CD4-positive, CD25-positive, alpha-beta regulatory T cell (primary cell): ENCODE measurements at regions not wholly inside any gene's neighbourhood (a gene's known extent, or its start where the extent isn't known, plus 50 kb on each side); places are given as distances from the start of the nearest gene placed in this dataset.
"Not testable (repeated sequence)": the region's sequence is repeated elsewhere in the genome, so short reads cannot be mapped to it uniquely, and the experiment has no call there.

ENCODE experiments used
- ATAC-seq, 2 donors: fragments of 150-1000 bp; cut with Tn5 transposase; one replicate each; pipeline ENCODE4 v1.10.0; 2021; ENCODE audit warnings: low read depth in 2 of 2, moderate number of reproducible peaks in 2 of 2, moderate library complexity in 1 of 2
- DNase-seq, 3 donors: peaks; one replicate each; pipeline versions ENCODE4 v3.0.0 to v3.0.0-alpha.2; 2012 to 2022; ENCODE audit warnings: mixed read lengths in 1 of 3
- H3K27ac ChIP-seq: one replicate; pipeline ENCODE4 v1.7.0; 2013; ENCODE audit warnings: mild to moderate bottlenecking, low read length; ENCODE audit not compliant: insufficient read depth, poor library complexity, severe bottlenecking
- H3K27me3 ChIP-seq: one replicate; pipeline ENCODE4 v1.7.0; 2013; ENCODE audit warnings: low read length; ENCODE audit not compliant: control insufficient read depth, insufficient read depth
- H3K36me3 ChIP-seq: one replicate; pipeline ENCODE4 v1.7.0; 2013; ENCODE audit warnings: mild to moderate bottlenecking, low read length, moderate library complexity; ENCODE audit not compliant: control insufficient read depth, insufficient read depth
- H3K4me1 ChIP-seq: 2 replicates; pipeline ENCODE4 v1.7.0; 2013; ENCODE audit warnings: mild to moderate bottlenecking, low read length; ENCODE audit not compliant: insufficient read depth, control insufficient read depth, poor library complexity, severe bottlenecking
- H3K4me3 ChIP-seq: one replicate; pipeline ENCODE4 v1.7.0; 2013; ENCODE audit warnings: low read depth, mild to moderate bottlenecking, low read length, moderate library complexity
- H3K9me3 ChIP-seq, 2 experiments: 1 replicate in 1 of 2; 2 replicates in 1 of 2; pipeline ENCODE4 v1.7.0; 2013; ENCODE audit warnings: low read length in 2 of 2, mild to moderate bottlenecking in 1 of 2, moderate library complexity in 1 of 2; ENCODE audit not compliant: control insufficient read depth in 2 of 2
- H3K27ac Mint-ChIP-seq, 3 donors: one replicate each; pipeline ENCODE4 v1.8.0; 2020 to 2022; ENCODE audit warnings: mild to moderate bottlenecking in 3 of 3, mixed read lengths in 3 of 3, moderate library complexity in 2 of 3
- H3K27me3 Mint-ChIP-seq: one replicate; pipeline ENCODE4 v1.8.0; 2022; ENCODE audit warnings: mild to moderate bottlenecking, mixed read lengths
- H3K36me3 Mint-ChIP-seq: one replicate; pipeline ENCODE4 v1.8.0; 2020; ENCODE audit warnings: mixed read lengths
- H3K4me1 Mint-ChIP-seq, 4 donors: one replicate each; pipeline ENCODE4 v1.8.0; 2020 to 2022; ENCODE audit warnings: mixed read lengths in 4 of 4, mild to moderate bottlenecking in 1 of 4
- H3K4me3 Mint-ChIP-seq, 4 donors: one replicate each; pipeline ENCODE4 v1.8.0; 2020 to 2022; ENCODE audit warnings: mild to moderate bottlenecking in 4 of 4, mixed read lengths in 4 of 4, moderate library complexity in 3 of 4
- H3K9me3 Mint-ChIP-seq, 7 donors: one replicate each; pipeline ENCODE4 v1.8.0; 2020 to 2022; ENCODE audit warnings: mixed read lengths in 7 of 7, mild to moderate bottlenecking in 3 of 7, moderate library complexity in 2 of 7

GRCh38 chrX:920234-920799, 289.7 kb downstream of the SHOX start:
- Mint-ChIP-seq H3K36me3 (no peaks in the 10 kb centered on the region), H3K4me1 (no peaks in the 10 kb centered on the region), H3K27ac (no peak overlapping the region), H3K4me3 (no peak overlapping the region), H3K27me3 (no peaks in the 10 kb centered on the region), H3K9me3 (no peaks in the 10 kb centered on the region)
- no peaks in the 10 kb centered on the region for H3K9me3 ChIP-seq
- no peak overlapping the region for H3K4me3 ChIP-seq
- no peaks in the 10 kb centered on the region for H3K27me3 ChIP-seq
- H3K4me1 ChIP-seq, result no peaks in the 10 kb centered on the region
- ATAC-seq, result no peak
- H3K36me3 ChIP-seq, result no peaks in the 10 kb centered on the region
- no peak for DNase-seq
- H3K27ac ChIP-seq, result no peak overlapping the region

GRCh38 chrX:916230-916599, 285.6 kb downstream of the SHOX start:
- H3K27ac ChIP-seq, result no peak overlapping the region
- Mint-ChIP-seq H3K27me3 (no peaks in the 10 kb centered on the region), H3K4me3 (no peak overlapping the region), H3K27ac (no peak overlapping the region), H3K36me3 (no peaks in the 10 kb centered on the region), H3K9me3 (peaks cover 0 to under 1% (median 0%) of the 10 kb centered on the region in 7 donors), H3K4me1 (peaks cover 0 to 5% (median 0%) of the 10 kb centered on the region in 4 donors)
- H3K4me1 ChIP-seq, result no peaks in the 10 kb centered on the region
- ATAC-seq (no peak), DNase-seq (no peak)
- no peaks in the 10 kb centered on the region for H3K9me3 ChIP-seq
- no peaks in the 10 kb centered on the region for H3K36me3 ChIP-seq
- H3K27me3 ChIP-seq, result no peaks in the 10 kb centered on the region
- H3K4me3 ChIP-seq, result no peak overlapping the region

- ATAC-seq (peak in 1 of 2 donors; percentile 44), DNase-seq (peak in 1 of 3 donors; percentile 34)
- Mint-ChIP-seq H3K36me3 (no peaks in the 10 kb centered on the region), H3K9me3 (peaks cover 0 to 5% (median 0%) of the 10 kb centered on the region in 7 donors), H3K27ac (no peak overlapping the region), H3K4me3 (no peak overlapping the region), H3K27me3 (no peaks in the 10 kb centered on the region), H3K4me1 (peaks cover 0 to 5% (median 0%) of the 10 kb centered on the region in 4 donors)
- Histone ChIP-seq H3K27me3 (no peaks in the 10 kb centered on the region), H3K4me3 (no peak overlapping the region), H3K27ac (no peak overlapping the region), H3K36me3 (no peaks in the 10 kb centered on the region), H3K4me1 (no peaks in the 10 kb centered on the region), H3K9me3 (no peaks in the 10 kb centered on the region)
Observed at GRCh38 chrX:915427-916229, 285.0 kb downstream of the SHOX start.

GRCh38 chrX:914206-914605, 283.6 kb downstream of the SHOX start:
- no peaks in the 10 kb centered on the region for H3K4me1 ChIP-seq
- H3K4me1 Mint-ChIP-seq, result peaks cover 0 to 5% (median 0%) of the 10 kb centered on the region in 4 donors
- no peaks in the 10 kb centered on the region for H3K36me3 ChIP-seq
- no peaks in the 10 kb centered on the region for H3K36me3 Mint-ChIP-seq
- no peak overlapping the region for H3K4me3 Mint-ChIP-seq
- DNase-seq (no peak), ATAC-seq (no peak)
- no peak overlapping the region for H3K4me3 ChIP-seq
- H3K27ac Mint-ChIP-seq, result no peak overlapping the region
- H3K27me3 ChIP-seq, result no peaks in the 10 kb centered on the region
- H3K9me3 ChIP-seq, result no peaks in the 10 kb centered on the region
- H3K27ac ChIP-seq, result no peak overlapping the region
- no peaks in the 10 kb centered on the region for H3K27me3 Mint-ChIP-seq
- peaks cover 0 to 7% (median 0%) of the 10 kb centered on the region in 7 donors for H3K9me3 Mint-ChIP-seq

- no peak overlapping the region for H3K4me3 ChIP-seq
- no peak overlapping the region for H3K27ac ChIP-seq
- Mint-ChIP-seq H3K36me3 (no peaks in the 10 kb centered on the region), H3K9me3 (peaks cover 0 to 8% (median 0%) of the 10 kb centered on the region in 7 donors), H3K4me3 (no peak overlapping the region), H3K27me3 (no peaks in the 10 kb centered on the region), H3K27ac (no peak overlapping the region), H3K4me1 (peaks cover 0 to 5% (median 0%) of the 10 kb centered on the region in 4 donors)
- ATAC-seq, result no peak
- H3K9me3 ChIP-seq, result no peaks in the 10 kb centered on the region
- DNase-seq, result no peak
- H3K36me3 ChIP-seq, result no peaks in the 10 kb centered on the region
- H3K27me3 ChIP-seq, result no peaks in the 10 kb centered on the region
- H3K4me1 ChIP-seq, result no peaks in the 10 kb centered on the region
Observed at GRCh38 chrX:912677-913076, 282.1 kb downstream of the SHOX start.

- not testable (repeated sequence) for H3K9me3 Mint-ChIP-seq, H3K27me3 ChIP-seq, H3K9me3 ChIP-seq, H3K4me1 Mint-ChIP-seq, H3K4me1 ChIP-seq, H3K36me3 Mint-ChIP-seq, H3K4me3 Mint-ChIP-seq, H3K27ac Mint-ChIP-seq, H3K4me3 ChIP-seq, ATAC-seq, H3K27me3 Mint-ChIP-seq, DNase-seq, H3K36me3 ChIP-seq, H3K27ac ChIP-seq
Observed at GRCh38 chrX:909068-909467, 278.5 kb downstream of the SHOX start.

- Histone ChIP-seq H3K4me1 (no peaks in the 10 kb centered on the region), H3K36me3 (no peaks in the 10 kb centered on the region), H3K27ac (no peak overlapping the region), H3K4me3 (no peak overlapping the region), H3K27me3 (no peaks in the 10 kb centered on the region), H3K9me3 (peaks cover 0 to 5% of the 10 kb centered on the region in 2 experiments)
- DNase-seq (no peak), ATAC-seq (no peak)
- Mint-ChIP-seq H3K4me1 (no peaks in the 10 kb centered on the region), H3K27ac (no peak overlapping the region), H3K27me3 (no peaks in the 10 kb centered on the region), H3K36me3 (no peaks in the 10 kb centered on the region), H3K4me3 (no peak overlapping the region), H3K9me3 (peaks cover 0 to 12% (median 1%) of the 10 kb centered on the region in 7 donors)
Observed at GRCh38 chrX:906586-906985, 276.0 kb downstream of the SHOX start.
